H1 (cell line): ENCODE measurements at regions not wholly inside any gene's neighbourhood (a gene's known extent, or its start where the extent isn't known, plus 50 kb on each side); places are given as distances from the start of the nearest gene placed in this dataset.
"Not testable (repeated sequence)": the region's sequence is repeated elsewhere in the genome, so short reads cannot be mapped to it uniquely, and the experiment has no call there.

Experiments used
- CTCF ChIA-PET: fragments of 300-600 bp; sonication (Branson Sonifier 250); formaldehyde crosslinking; loops from one replicate; lab custom pipeline; 2021; ENCODE audit not compliant: partially characterized antibody; lab: Charles Lee
- POLR2A ChIA-PET: fragments of 300-600 bp; sonication (Branson Sonifier 250); formaldehyde crosslinking; loops from one replicate; lab custom pipeline; 2021; ENCODE audit warnings: inconsistent platforms; ENCODE audit not compliant: partially characterized antibody; lab: Charles Lee
- DNase-seq, 2 experiments: peaks; one replicate each; pipeline versions ENCODE4 v3.0.0 to v3.0.0-alpha.2; 2010 to 2022; ENCODE audit warnings: low spot score in 2 of 2, low read depth in 1 of 2, mixed read lengths in 1 of 2
- FAIRE-seq: peaks from 2 replicates; lab custom pipeline; 2011; peaks lifted over from hg19 to GRCh38; lab: Jason Lieb, UNC
- H2AFZ ChIP-seq: 2 replicates; pipeline ENCODE4 v1.8.1; 2012; ENCODE audit warnings: low read length, inconsistent platforms
- H2AK5ac ChIP-seq: 2 replicates; pipeline ENCODE4 v1.6.1; 2013; ENCODE audit warnings: low read depth, low read length
- H2BK120ac ChIP-seq: replicated peaks from 2 replicates; pipeline ENCODE3; 2013; ENCODE audit warnings: low read depth, low read length, inconsistent platforms
- H2BK12ac ChIP-seq: 2 replicates; pipeline ENCODE4 v1.6.1; 2013; ENCODE audit warnings: low read depth, low read length
- H2BK15ac ChIP-seq: 2 replicates; pipeline ENCODE4 v1.6.1; 2013; ENCODE audit warnings: low read length
- H2BK20ac ChIP-seq: 2 replicates; pipeline ENCODE4 v1.6.1; 2013; ENCODE audit warnings: low read length
- H2BK5ac ChIP-seq: 2 replicates; pipeline ENCODE4 v1.6.1; 2013; ENCODE audit warnings: low read depth, low read length
- H3K14ac ChIP-seq: 2 replicates; pipeline ENCODE4 v1.6.1; 2013; ENCODE audit warnings: inconsistent platforms; ENCODE audit not compliant: insufficient read length
- H3K18ac ChIP-seq: 2 replicates; pipeline ENCODE4 v1.6.1; 2013; ENCODE audit warnings: low read length; ENCODE audit errors: extremely low read depth
- H3K23ac ChIP-seq: 2 replicates; pipeline ENCODE4 v1.6.1; 2013; ENCODE audit warnings: inconsistent platforms; ENCODE audit not compliant: insufficient read length
- H3K23me2 ChIP-seq: 2 replicates; pipeline ENCODE4 v1.6.1; 2013; ENCODE audit warnings: low read depth, low read length
- H3K27ac ChIP-seq: 2 replicates; pipeline ENCODE4 v1.6.1; 2011; ENCODE audit warnings: low read depth, low read length, inconsistent platforms
- H3K27me3 ChIP-seq, 4 experiments: replicated peaks in 1 of 4; 1 replicate in 1 of 4; 2 replicates in 3 of 4; pipeline versions ENCODE4 v1.6.1 to v1.8.1; 2011 to 2013; ENCODE audit warnings: low read length in 3 of 4, mild to moderate bottlenecking in 3 of 4, inconsistent platforms in 2 of 4, mixed read lengths in 2 of 4, moderate library complexity in 1 of 4; ENCODE audit not compliant: control insufficient read depth in 3 of 4, insufficient read depth in 3 of 4; ENCODE audit errors: extremely low read depth in 1 of 4
- H3K36me3 ChIP-seq, 4 experiments: 2 replicates each; pipeline versions ENCODE4 v1.6.1 to v1.8.1; 2011 to 2013; ENCODE audit warnings: mild to moderate bottlenecking in 4 of 4, low read length in 3 of 4, moderate library complexity in 2 of 4, control low read depth in 1 of 4, inconsistent platforms in 1 of 4; ENCODE audit not compliant: insufficient read depth in 4 of 4, control insufficient read depth in 2 of 4
- H3K4ac ChIP-seq: replicated peaks from 2 replicates; pipeline ENCODE3; 2013; ENCODE audit warnings: low read length, low read depth, mixed read lengths, inconsistent platforms; ENCODE audit not compliant: insufficient read length
- H3K4me1 ChIP-seq, 4 experiments: replicated peaks in 1 of 4; 1 replicate in 1 of 4; 2 replicates in 3 of 4; pipeline versions ENCODE4 v1.6.1 to v1.8.1; 2011 to 2013; ENCODE audit warnings: low read length in 3 of 4, inconsistent platforms in 2 of 4, mixed read lengths in 1 of 4; ENCODE audit not compliant: insufficient read depth in 4 of 4, control insufficient read depth in 3 of 4
- H3K4me2 ChIP-seq, 2 experiments: 2 replicates each; pipeline versions ENCODE4 v1.6.1 to v1.8.1; 2011 to 2013; ENCODE audit warnings: low read depth in 2 of 2, low read length in 2 of 2, control low read depth in 1 of 2, inconsistent platforms in 1 of 2, mild to moderate bottlenecking in 1 of 2; ENCODE audit not compliant: insufficient read depth in 1 of 2
- H3K4me3 ChIP-seq, 4 experiments: fragments of 200-600, 300-600 bp in 1 of 4; sonication (generic), shearing (Covaris generic), sonication (Bioruptor Twin) in 1 of 4; 2 replicates each; pipeline versions ENCODE4 v1.5.1 to v1.8.1; 2011 to 2016; ENCODE audit warnings: low read length in 4 of 4, low read depth in 3 of 4, control low read depth in 2 of 4, inconsistent platforms in 2 of 4, mild to moderate bottlenecking in 2 of 4, mixed read lengths in 1 of 4, moderate library complexity in 1 of 4; ENCODE audit not compliant: insufficient read depth in 2 of 4; ENCODE audit errors: extremely low read depth in 1 of 4
- H3K56ac ChIP-seq: replicated peaks from 2 replicates; pipeline ENCODE3; 2013; ENCODE audit warnings: low read depth, mild to moderate bottlenecking, mixed read lengths, low read length, inconsistent platforms; ENCODE audit not compliant: insufficient read length
- H3K79me1 ChIP-seq: 2 replicates; pipeline ENCODE4 v1.6.1; 2013; ENCODE audit warnings: low read depth, low read length, control low read depth
- H3K79me2 ChIP-seq, 2 experiments: 2 replicates each; pipeline versions ENCODE4 v1.6.1 to v1.8.1; 2012 to 2013; ENCODE audit warnings: low read length in 2 of 2, mild to moderate bottlenecking in 2 of 2, inconsistent platforms in 1 of 2; ENCODE audit not compliant: insufficient read depth in 2 of 2, control insufficient read depth in 1 of 2
- H3K9ac ChIP-seq, 4 experiments: replicated peaks in 1 of 4; 1 replicate in 1 of 4; 2 replicates in 3 of 4; pipeline versions ENCODE4 v1.6.1 to v1.8.1; 2011 to 2013; ENCODE audit warnings: low read depth in 3 of 4, low read length in 3 of 4, control low read depth in 2 of 4, mild to moderate bottlenecking in 2 of 4, moderate library complexity in 2 of 4, inconsistent platforms in 1 of 4; ENCODE audit errors: extremely low read depth in 1 of 4
- H3K9me3 ChIP-seq, 2 experiments: 2 replicates each; pipeline versions ENCODE4 v1.6.1 to v1.8.1; 2012 to 2013; ENCODE audit warnings: mild to moderate bottlenecking in 2 of 2, moderate library complexity in 2 of 2, control low read depth in 1 of 2, inconsistent platforms in 1 of 2, low read depth in 1 of 2, low read length in 1 of 2, mixed read lengths in 1 of 2; ENCODE audit not compliant: insufficient read depth in 2 of 2
- H4K20me1 ChIP-seq, 2 experiments: replicated peaks in 1 of 2; 2 replicates each; pipeline versions ENCODE3 to v1.8.1; 2011 to 2013; ENCODE audit warnings: inconsistent platforms in 2 of 2, low read length in 2 of 2, mild to moderate bottlenecking in 1 of 2; ENCODE audit not compliant: insufficient read depth in 2 of 2, control insufficient read depth in 1 of 2
- H4K5ac ChIP-seq: 2 replicates; pipeline ENCODE4 v1.6.1; 2013; ENCODE audit warnings: low read length, low read depth, mixed read lengths, inconsistent platforms; ENCODE audit not compliant: insufficient read length
- H4K8ac ChIP-seq: 2 replicates; pipeline ENCODE4 v1.8.0; 2013; ENCODE audit warnings: mild to moderate bottlenecking, moderate library complexity, low read length, inconsistent platforms; ENCODE audit not compliant: insufficient read depth; ENCODE audit errors: extremely low read depth
- H4K91ac ChIP-seq: replicated peaks from 2 replicates; pipeline ENCODE3; 2013; ENCODE audit warnings: low read length, mixed read lengths, inconsistent platforms; ENCODE audit not compliant: insufficient read length
- ASH2L ChIP-seq: fragments of 200-600, 300-600 bp; sonication (generic); IDR thresholded peaks from one replicate; pipeline ENCODE4 v1.7.1; 2017; ENCODE audit warnings: low read length
- PHF8 ChIP-seq: fragments of 200-600 bp; sonication (generic); conservative IDR thresholded peaks from 2 replicates; pipeline ENCODE4 v1.7.1; 2012; ENCODE audit warnings: low read depth, mild to moderate bottlenecking, inconsistent platforms, low read length, moderate library complexity
- RBBP5 ChIP-seq: IDR thresholded peaks from 2 replicates; pipeline ENCODE4 v1.7.1; 2012; ENCODE audit warnings: low read depth, mild to moderate bottlenecking, inconsistent platforms, low read length, moderate library complexity, borderline replicate concordance
- WGBS, 2 experiments: shearing (Covaris generic) in 1 of 2; methylation state at CpG; one replicate each; pipeline versions ENCODE4 v1.1.6 to v1.1.7; 2013 to 2015; ENCODE audit warnings: low lambda C conversion rate in 2 of 2, mixed read lengths in 2 of 2, inconsistent platforms in 1 of 2, low coverage in 1 of 2, missing lambda C conversion rate in 1 of 2; ENCODE audit not compliant: insufficient replicate concordance in 2 of 2, insufficient coverage in 1 of 2, insufficient read length in 1 of 2; ENCODE audit errors: extremely low coverage in 1 of 2, missing lambda C conversion rate in 1 of 2; 5-methylcytosine and 5-hydroxymethylcytosine counted together
- TF ChIP-seq, protein P1 (sequence below): IDR thresholded peaks from 2 replicates; pipeline ENCODE4 v1.6.1; 2012; ENCODE audit warnings: inconsistent platforms

DNA sequence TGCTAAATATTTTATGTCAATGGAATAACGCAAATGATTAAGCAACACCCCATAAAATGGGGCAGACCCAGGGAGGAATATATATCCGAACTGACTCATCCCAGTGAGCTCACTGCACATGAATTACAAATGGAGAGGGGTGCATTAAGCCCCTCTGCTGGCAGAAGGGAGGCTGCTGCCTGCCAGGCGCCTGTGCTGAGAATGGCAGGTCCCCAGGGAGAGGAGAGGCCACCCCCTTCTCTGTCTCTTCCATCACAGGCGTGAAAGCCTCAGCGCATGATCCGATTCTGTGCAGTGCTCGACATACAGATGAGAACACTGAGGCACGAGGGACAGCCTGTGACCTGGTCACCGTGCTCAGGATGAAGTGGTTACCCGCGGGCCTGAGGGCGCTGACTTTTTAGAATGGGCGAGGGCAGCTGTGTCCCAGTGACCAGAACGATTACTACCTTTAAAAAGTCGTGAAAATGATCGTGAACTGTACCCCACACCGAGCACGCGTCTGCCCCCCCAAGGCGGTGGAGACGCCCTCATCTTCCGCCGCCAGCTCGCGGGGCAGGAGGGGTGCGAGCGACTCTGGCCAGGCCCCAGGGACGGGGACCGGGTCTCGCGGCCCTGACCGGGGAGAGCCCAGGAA, 229.7 kb upstream of the FRG2C start:
- WGBS, 2 experiments = 6% methylated on average over 31 of the region's 32 CpGs; no CpG with 5 or more reads in 1 of the 2 experiments
- H3K23me2 ChIP-seq, H4K20me1 ChIP-seq, H3K23ac ChIP-seq, DNase-seq, FAIRE-seq, H2AFZ ChIP-seq, H3K36me3 ChIP-seq, H2BK20ac ChIP-seq, H3K4me1 ChIP-seq, H3K18ac ChIP-seq, POLR2A ChIA-PET, H3K9me3 ChIP-seq, H2BK12ac ChIP-seq, H3K56ac ChIP-seq, H4K91ac ChIP-seq, H2AK5ac ChIP-seq, H3K79me2 ChIP-seq, H3K14ac ChIP-seq, H2BK120ac ChIP-seq, H3K27me3 ChIP-seq, H3K4ac ChIP-seq, H3K79me1 ChIP-seq, H4K5ac ChIP-seq, H2BK5ac ChIP-seq, H2BK15ac ChIP-seq: not testable (repeated sequence)
- H3K4me2 ChIP-seq = peak overlapping the region; percentile 67 to 86
- peak overlapping the region; percentile 54 to 80 (median 74) for H3K9ac ChIP-seq
- peak overlapping the region; percentile 25; the same call in 1 of the 2 replicates for H4K8ac ChIP-seq
- peak overlapping the region; percentile 58; the same call in 1 of the 2 replicates for H3K27ac ChIP-seq
- TF ChIP-seq PHF8 (peak; percentile 37; the same call in 1 of the 2 replicates), RBBP5 (0 out of 2 replicates have a peak, but pooled peaks have one; percentile 7), ASH2L (peak; percentile 28)
- TF ChIP-seq, protein P1, sequence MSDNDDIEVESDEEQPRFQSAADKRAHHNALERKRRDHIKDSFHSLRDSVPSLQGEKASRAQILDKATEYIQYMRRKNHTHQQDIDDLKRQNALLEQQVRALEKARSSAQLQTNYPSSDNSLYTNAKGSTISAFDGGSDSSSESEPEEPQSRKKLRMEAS = 0 out of 2 replicates have a peak, but pooled peaks have one; percentile 8
- H3K4me3 ChIP-seq = peak overlapping the region; percentile 50 to 74 (median 61)
- CTCF ChIA-PET = interaction anchor here (0.5 to 1.3 kb wide), 2 partner anchors 93 to 1216 kb away, joined by 3 read pairs; no protein-coding TSS in a partner anchor
